GM12873 (cell line): ENCODE measurements at regions not wholly inside any gene's neighbourhood (a gene's known extent, or its start where the extent isn't known, plus 50 kb on each side); places are given as distances from the start of the nearest gene placed in this dataset.

ENCODE experiments used
- CTCF ChIP-seq: IDR thresholded peaks from 2 replicates; pipeline ENCODE4 v1.5.1; 2012; ENCODE audit warnings: low read depth, mild to moderate bottlenecking, moderate library complexity, low read length, control low read depth; ENCODE audit not compliant: insufficient read depth; ENCODE audit errors: missing control alignments

GRCh38 chr2:203646961-203647360 lies 59.5 kb upstream of the CD28 start:
- no peak for TF ChIP-seq CTCF

- no peak for TF ChIP-seq CTCF
Measured at GRCh38 chr2:203647579-203647978, 58.9 kb upstream of the CD28 start.

- no peak for TF ChIP-seq CTCF
Measured at GRCh38 chr2:203648273-203648672, 58.2 kb upstream of the CD28 start.

GRCh38 chr2:203649176-203649814 lies 57.1 kb upstream of the CD28 start:
- no peak for TF ChIP-seq CTCF

GRCh38 chr2:203650860-203651613 lies 55.4 kb upstream of the CD28 start:
- peak; percentile 44 for TF ChIP-seq CTCF

- TF ChIP-seq CTCF, result no peak
Measured at GRCh38 chr2:203651621-203652020, 54.8 kb upstream of the CD28 start.

GRCh38 chr2:203654826-203655225 lies 51.6 kb upstream of the CD28 start:
- TF ChIP-seq CTCF, result no peak
